ENCODE measurements at regions not wholly inside any gene's neighbourhood (a gene's known extent, or its start where the extent isn't known, plus 50 kb on each side); places are given as distances from the start of the nearest gene placed in this dataset.

- Histone ChIP-seq H3K4me3 (ENCODE audit: low read depth, low read length) (no peak overlapping the region), H3K27me3 (no peaks in the 10 kb centered on the region), H3K4me1 (no peaks in the 10 kb centered on the region; the same call in 1 of the 2 replicates), H3K36me3 (no peaks in the 10 kb centered on the region), H3K9me3 (no peaks in the 10 kb centered on the region)
- TF ChIP-seq CTCF (IDR thresholded peaks at IDR 0.05; ENCODE audit: low read depth, low read length): no peak
- no peak for DNase-seq
These were observed 1613.8 kb downstream of the MAT2B start for GRCh38 chr5:165119175-165119574.

- TF ChIP-seq CTCF (IDR thresholded peaks at IDR 0.05; ENCODE audit: low read depth, low read length): no peak
- Histone ChIP-seq H3K9me3 (no peaks in the 10 kb centered on the region), H3K36me3 (no peaks in the 10 kb centered on the region), H3K4me1 (no peaks in the 10 kb centered on the region), H3K27me3 (no peaks in the 10 kb centered on the region), H3K4me3 (ENCODE audit: low read depth, low read length) (no peak overlapping the region)
- DNase-seq: no peak
These were observed 1621.2 kb downstream of the MAT2B start for GRCh38 chr5:165126598-165126997.

DNA sequence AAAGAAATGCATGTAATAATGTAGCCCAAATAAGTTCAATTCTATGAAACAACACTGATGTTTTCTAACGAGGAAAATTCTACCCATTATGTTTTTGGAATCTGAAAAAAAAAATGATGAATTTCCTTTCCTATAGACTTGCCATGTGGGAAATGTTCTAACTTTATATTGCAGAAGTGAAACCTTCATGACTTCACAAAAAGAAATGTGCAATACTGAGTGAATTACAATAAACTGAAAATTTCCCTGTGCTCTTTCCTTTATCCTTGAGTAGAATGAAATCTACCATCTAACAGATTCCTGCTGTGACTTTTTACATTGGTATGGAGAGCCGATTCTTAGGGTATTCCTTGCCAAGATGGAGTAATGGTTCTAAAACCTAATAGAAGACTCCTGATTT is 1622.5 kb downstream of the MAT2B start:
- no peaks in the 10 kb centered on the region for H3K36me3 ChIP-seq
- no peak for DNase-seq
- no peak for TF ChIP-seq CTCF (IDR thresholded peaks at IDR 0.05; ENCODE audit: low read depth, low read length)

DNA sequence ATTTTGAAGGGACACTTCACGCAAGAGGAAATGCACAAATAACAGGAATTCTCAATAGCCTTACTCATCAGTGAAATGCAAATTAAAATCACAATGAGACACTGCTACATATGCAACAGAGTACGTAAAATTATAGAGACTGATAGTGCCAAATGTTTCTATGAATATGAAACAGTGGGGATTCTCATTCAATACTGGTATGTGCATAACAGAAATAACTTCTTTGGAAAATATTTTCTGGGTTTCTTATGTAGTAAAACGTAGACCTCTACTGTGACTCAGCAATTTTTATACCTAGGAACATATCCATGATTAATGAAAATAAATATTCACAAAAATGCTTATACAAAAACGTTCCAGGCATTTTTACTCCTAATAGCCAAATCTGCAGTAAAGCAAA is 1625.2 kb downstream of the MAT2B start:
- Histone ChIP-seq H3K4me1 (peaks cover 6% of the 10 kb centered on the region), H3K27me3 (no peaks in the 10 kb centered on the region), H3K36me3 (no peaks in the 10 kb centered on the region), H3K4me3 (ENCODE audit: low read depth, low read length) (no peak overlapping the region), H3K9me3 (no peaks in the 10 kb centered on the region)
- DNase-seq: no peak
- TF ChIP-seq CTCF (IDR thresholded peaks at IDR 0.05; ENCODE audit: low read depth, low read length): no peak

More for the DNA sequence above, 1622.5 kb downstream of the MAT2B start:
- Histone ChIP-seq H3K27me3 (no peaks in the 10 kb centered on the region), H3K4me1 (no peaks in the 10 kb centered on the region), H3K9me3 (no peaks in the 10 kb centered on the region), H3K4me3 (ENCODE audit: low read depth, low read length) (no peak overlapping the region)

- TF ChIP-seq CTCF (IDR thresholded peaks at IDR 0.05; ENCODE audit: low read depth, low read length): no peak
- Histone ChIP-seq H3K9me3 (no peaks in the 10 kb centered on the region), H3K4me1 (peaks cover 20% of the 10 kb centered on the region), H3K27me3 (no peaks in the 10 kb centered on the region), H3K4me3 (ENCODE audit: low read depth, low read length) (no peak overlapping the region), H3K36me3 (no peaks in the 10 kb centered on the region)
- DNase-seq: no peak
These were observed 1628.7 kb downstream of the MAT2B start for GRCh38 chr5:165134155-165134554.

- H3K4me1 ChIP-seq: peaks cover 20% of the 10 kb centered on the region
- H3K9me3 ChIP-seq: no peaks in the 10 kb centered on the region
- DNase-seq: peak; percentile 32
- no peak overlapping the region for H3K4me3 ChIP-seq (ENCODE audit: low read depth, low read length)
- H3K36me3 ChIP-seq: no peaks in the 10 kb centered on the region
- TF ChIP-seq CTCF (IDR thresholded peaks at IDR 0.05; ENCODE audit: low read depth, low read length): no peak
- H3K27me3 ChIP-seq: no peaks in the 10 kb centered on the region
These were observed 1630.1 kb downstream of the MAT2B start for GRCh38 chr5:165135565-165135964.

Measured in BE2C (cell line).